ENCODE measurements at regions not wholly inside any gene's neighbourhood (a gene's known extent, or its start where the extent isn't known, plus 50 kb on each side); places are given as distances from the start of the nearest gene placed in this dataset.

GRCh38 chr7:7127773-7128172 lies 54.6 kb upstream of the C1GALT1 start:
- no peak for TF ChIP-seq CTCF (IDR thresholded peaks at IDR 0.05 in 4 of 5, conservative IDR thresholded peaks at IDR 0.05 in 1 of 5)
- no peak for TF ChIP-seq POLR2A (IDR thresholded peaks at IDR 0.05)

Measured in gastrocnemius medialis (tissue), 4 donors.